ENCODE measurements at regions not wholly inside any gene's neighbourhood (a gene's known extent, or its start where the extent isn't known, plus 50 kb on each side); places are given as distances from the start of the nearest gene placed in this dataset.
"Not testable (repeated sequence)": the region's sequence is repeated elsewhere in the genome, so short reads cannot be mapped to it uniquely, and the experiment has no call there.

- DNase-seq, result no peak
These were observed 92.2 kb upstream of the MITF start for GRCh38 chr3:69647081-69647480.

- DNase-seq, result no peak
These were observed 92.8 kb upstream of the MITF start for GRCh38 chr3:69646287-69647067.

DNA sequence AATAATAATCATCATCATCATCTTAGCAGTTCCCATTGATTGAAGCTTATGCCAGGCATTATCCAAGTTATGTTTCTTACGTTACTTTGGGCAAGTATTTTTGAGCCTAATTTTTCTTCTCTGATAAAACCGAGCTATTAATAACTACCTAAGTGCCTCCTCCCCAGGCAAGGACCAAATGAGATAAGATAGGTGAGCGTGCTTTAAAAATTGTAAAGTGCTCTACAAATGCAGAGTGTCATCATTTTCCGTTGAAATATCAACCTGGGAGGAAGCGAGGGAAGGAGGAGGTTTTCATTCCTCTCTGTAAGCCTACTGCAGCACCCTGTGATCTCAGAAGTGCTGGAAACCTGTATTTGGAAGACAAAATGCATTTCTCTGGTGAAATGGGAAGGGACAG lies 96.7 kb upstream of the MITF start:
- no peak for DNase-seq

- no peak for DNase-seq
These were observed 99.4 kb upstream of the MITF start for GRCh38 chr3:69639851-69640250.

DNA sequence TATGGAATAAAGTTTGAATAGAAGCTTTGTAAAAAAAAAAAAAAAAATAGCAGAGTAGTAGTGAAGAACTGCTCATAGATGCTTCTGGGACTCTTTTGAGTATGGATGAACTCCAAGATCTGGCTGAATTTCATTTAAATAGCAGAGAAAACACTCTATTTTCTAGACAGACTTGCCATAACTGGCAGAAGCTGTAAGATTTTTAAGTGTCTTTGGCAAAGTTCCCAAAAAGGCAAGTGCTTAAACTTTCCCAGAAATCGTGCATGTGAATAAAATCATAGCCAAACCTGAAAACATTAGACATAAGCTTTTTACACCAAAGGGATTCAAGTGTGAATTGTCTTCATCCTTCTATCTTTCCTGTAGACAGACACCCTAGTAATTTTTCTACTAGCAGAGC lies 110.3 kb upstream of the MITF start:
- DNase-seq, result no peak

DNA sequence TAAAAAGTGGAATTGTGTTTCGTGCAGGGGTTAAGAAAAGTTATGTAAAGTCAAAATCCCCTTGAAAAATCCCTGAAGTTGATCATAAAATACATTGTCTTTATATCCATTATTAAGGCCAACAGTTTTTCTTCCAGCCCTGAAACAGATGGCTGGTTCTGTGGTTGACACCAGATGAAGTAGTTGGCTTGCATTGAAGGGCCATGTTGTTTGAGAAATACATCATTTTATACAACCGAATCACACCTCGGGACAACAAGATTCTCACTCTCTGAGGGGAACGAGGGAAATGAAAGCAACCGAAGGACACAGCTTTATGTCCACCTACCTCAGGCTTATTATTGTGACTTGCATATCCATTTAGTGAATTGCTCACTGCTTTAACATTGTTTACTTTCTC lies 126.0 kb upstream of the MITF start:
- no peak for DNase-seq

DNA sequence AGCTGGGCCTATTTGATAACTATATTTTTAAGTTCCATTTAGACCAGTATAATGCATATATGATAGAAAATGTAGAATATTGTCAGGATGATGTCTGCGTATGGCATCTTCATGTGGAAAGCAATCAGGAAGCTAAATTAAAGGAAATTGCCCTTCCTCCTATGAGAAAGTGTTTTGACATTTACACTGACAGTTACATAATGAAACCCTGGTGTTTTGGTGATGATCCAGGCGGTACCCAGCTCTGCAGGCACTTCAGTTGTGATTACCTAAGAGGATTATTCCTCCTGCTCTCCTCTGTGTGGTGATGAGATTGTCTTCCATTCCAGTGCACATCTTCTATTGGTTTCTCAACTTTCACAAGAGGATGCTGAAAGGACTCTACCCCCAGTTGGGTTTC lies 126.5 kb upstream of the MITF start:
- DNase-seq, result no peak

DNA sequence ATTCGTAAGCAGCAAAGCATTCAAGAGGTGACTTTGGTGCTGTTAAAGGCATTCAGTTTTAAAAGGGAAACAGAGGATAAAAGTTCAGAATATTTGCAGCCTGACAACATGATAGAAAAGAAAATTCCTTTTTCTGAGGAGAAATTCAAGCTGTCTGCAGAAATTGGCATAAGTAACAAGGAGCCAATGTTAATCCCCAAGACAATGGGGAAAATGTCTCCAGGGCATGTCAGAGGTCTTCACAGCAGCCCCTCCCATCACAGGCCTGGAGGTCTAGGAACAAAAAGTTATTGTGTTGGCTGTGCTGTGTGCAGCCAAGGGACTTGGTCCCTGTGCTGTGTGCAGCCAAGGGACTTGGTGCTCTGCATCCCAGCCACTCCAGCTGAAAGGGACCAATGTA lies 129.7 kb upstream of the MITF start:
- DNase-seq, result not testable (repeated sequence)

GRCh38 chr3:69607466-69608305 lies 131.6 kb upstream of the MITF start:
- no peak for DNase-seq

DNA sequence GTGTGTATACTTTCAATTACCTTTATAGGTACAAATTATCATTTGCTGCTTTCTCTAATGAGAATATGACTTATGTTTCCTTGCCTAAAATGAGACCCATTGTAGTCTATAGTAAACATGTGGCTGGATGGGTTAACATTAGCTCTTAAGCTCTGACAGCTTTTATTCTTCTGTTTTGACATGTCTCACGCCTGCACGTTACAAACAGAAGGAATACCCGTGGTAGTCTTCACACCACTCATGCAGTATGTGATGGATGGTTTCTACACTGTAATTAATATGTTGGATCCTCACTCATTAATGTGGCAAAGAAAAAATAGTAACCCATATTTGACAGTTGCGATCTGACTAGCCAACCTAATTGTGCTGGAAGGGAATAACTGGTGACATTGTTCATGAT lies 133.4 kb upstream of the MITF start:
- DNase-seq, result no peak

GRCh38 chr3:69604735-69605450 lies 134.4 kb upstream of the MITF start:
- no peak for DNase-seq

GRCh38 chr3:69602112-69602511 lies 137.2 kb upstream of the MITF start:
- DNase-seq, result no peak

DNA sequence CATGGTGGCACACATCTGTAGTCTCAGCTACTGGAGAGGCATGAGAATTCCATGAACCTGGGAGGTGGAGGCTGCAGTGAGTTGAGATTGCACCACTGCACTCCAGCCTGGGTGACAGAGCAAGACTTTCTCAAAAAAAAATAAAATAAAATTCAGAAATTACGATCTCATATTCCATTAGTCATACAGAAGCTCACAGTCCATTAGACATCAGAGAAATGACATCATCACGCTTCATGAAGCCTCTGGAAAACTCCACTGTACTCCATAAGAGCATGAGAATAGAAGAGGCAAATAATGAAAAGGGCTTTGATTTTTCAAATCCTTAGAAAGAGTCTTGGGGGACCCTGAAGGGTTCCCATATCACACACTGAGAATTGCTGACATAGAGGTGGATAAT lies 145.0 kb upstream of the MITF start:
- DNase-seq, result no peak

DNA sequence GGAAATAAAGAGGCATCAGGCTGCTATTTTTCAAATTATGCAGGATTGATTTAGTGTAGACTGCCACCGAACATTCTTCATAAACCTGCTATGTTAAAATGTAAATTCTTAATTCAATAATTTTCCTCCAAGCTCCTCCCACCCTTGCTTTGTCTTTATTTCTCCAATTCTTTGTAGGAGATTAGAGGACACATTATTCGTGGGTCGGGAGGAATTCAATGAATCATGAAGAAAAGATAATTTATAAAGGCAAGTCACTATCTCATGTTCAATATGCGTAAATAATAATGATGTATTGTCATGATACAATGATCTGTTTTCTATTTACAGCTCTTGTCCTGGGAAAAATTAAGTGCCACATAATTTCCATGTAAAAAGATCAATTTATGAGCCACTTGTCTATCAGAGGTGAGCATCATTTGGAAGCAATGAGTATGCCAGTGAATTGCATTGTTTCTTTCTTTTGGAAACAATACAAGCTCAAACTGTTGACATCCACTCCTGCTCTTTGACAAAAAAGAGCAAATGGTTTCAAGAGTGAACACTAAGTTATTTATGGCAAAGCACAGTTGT lies 148.0 kb upstream of the MITF start:
- DNase-seq, result no peak

GRCh38 chr3:69590111-69590510 lies 149.2 kb upstream of the MITF start:
- no peak for DNase-seq

DNA sequence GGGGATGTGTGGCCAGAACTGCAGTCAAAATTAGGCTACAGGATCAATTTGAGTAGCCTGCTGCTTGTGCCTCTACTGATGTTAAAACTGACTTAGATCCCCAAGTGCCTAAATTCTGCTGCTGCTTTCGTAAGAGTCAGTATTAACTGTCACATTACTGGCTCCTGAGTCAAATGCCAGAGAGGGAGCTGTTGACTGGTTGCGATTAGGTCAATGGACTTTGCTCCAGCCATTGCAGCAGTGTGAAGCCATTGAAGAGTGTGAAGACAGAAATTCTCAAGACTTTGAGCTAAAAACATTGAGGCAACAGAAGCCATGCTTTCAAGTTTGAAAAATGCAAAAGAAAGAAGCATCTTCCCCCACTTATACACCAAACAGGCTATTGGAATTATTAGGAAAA lies 151.1 kb upstream of the MITF start:
- DNase-seq, result no peak

DNA sequence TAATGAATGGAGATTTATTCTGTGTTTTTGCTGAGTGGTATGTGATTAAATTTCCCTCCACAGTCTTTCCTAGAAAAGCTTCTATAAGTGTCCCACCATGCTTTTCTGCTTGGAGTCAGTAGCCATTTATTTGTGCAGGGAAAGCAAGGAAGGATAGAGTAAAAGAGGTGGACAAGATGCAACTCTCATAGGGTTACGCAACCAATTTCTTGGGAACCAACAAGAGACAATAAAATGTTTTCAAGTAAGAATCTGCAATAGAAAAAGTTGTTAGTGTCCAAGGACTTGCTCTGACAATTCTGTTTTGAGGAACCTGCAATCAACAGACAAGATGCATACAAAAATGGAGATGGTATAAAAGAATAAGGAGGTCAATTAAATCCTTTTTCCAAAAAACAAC lies 153.8 kb upstream of the MITF start:
- no peak for DNase-seq

DNA sequence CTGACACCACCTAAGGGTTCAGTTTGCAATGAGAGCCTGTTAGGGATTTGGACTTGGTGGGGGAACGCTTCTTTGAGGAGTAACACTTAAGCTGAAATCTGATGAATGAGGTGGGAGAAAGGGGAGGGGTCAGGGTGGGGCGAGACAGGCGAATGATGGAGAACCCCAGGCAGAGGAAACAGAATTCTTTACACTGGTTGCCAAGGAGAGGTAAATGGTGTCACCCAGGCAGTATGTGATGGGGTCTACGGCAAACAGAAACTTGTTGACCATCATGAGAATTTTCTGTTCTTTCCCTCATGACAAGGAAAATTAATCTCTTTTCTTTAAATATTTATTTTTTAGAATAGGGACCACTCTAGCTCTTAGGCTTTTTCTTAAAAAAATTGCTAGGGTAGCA lies 157.2 kb upstream of the MITF start:
- no peak for DNase-seq

GRCh38 chr3:69579306-69580041 lies 159.8 kb upstream of the MITF start:
- no peak for DNase-seq

- DNase-seq, result no peak
These were observed 169.7 kb upstream of the MITF start for GRCh38 chr3:69569520-69569919.

DNA sequence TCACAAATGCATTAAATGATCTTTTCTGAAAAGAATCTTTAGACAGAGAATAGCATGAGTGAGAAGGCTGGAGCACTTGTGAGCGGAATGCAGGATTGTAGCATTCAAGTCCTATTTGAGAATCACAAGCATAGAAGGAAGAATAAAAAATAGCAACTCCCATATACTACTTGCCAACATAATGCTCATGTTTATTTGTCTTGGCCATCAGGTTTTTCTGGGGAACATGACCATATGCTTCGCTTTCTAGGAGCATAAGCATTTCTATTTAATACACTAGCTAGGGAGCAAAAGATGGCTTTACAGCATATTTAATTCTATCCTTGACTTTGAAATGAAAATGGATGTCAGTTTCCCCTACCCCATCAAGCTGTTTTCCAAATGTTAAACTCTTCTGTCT lies 170.3 kb upstream of the MITF start:
- no peak for DNase-seq

DNA sequence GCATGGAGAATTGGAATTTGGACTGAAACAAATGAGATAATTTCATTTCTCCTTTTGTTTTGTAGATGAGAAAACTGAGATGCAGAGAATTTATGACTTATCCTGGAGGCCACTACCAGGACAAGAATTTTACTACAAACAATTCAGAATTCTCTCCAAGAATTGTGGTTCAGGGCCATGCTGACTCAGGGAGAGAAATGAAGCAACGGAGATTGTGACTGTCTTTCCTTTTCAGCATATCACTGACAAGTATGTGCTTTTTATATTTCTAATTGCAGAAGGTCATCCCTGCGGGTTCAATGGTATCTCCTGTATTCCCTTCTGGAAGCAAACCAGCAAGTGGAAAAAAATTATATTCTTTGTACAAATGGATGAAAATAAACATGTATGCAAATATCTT lies 170.8 kb upstream of the MITF start:
- no peak for DNase-seq

- DNase-seq, result no peak
These were observed 171.6 kb upstream of the MITF start for GRCh38 chr3:69567710-69568052.

All from left hindlimb (tissue), 1 donor.